Type B pancreatic cell (in vitro differentiated cells): ENCODE measurements at regions not wholly inside any gene's neighbourhood (a gene's known extent, or its start where the extent isn't known, plus 50 kb on each side); places are given as distances from the start of the nearest gene placed in this dataset.

ENCODE experiments used
- DNase-seq: peaks from one replicate; pipeline ENCODE4 v3.0.0; 2021; ENCODE audit warnings: mixed read lengths; ENCODE audit not compliant: unreplicated experiment; ENCODE audit errors: extremely low spot score
- H3K27ac Mint-ChIP-seq: 2 replicates; pipeline ENCODE4 v1.8.0; 2021; ENCODE audit warnings: mild to moderate bottlenecking, mixed read lengths
- H3K27me3 Mint-ChIP-seq: 2 replicates; pipeline ENCODE4 v1.8.0; 2021; ENCODE audit warnings: mixed read lengths
- H3K36me3 Mint-ChIP-seq: 2 replicates; pipeline ENCODE4 v1.8.0; 2021; ENCODE audit warnings: mixed read lengths
- H3K4me1 Mint-ChIP-seq: one replicate; pipeline ENCODE4 v1.8.0; 2021; ENCODE audit warnings: mixed read lengths; ENCODE audit not compliant: unreplicated experiment
- H3K4me3 Mint-ChIP-seq: 2 replicates; pipeline ENCODE4 v1.8.0; 2021; ENCODE audit warnings: mild to moderate bottlenecking, mixed read lengths
- H3K9me3 Mint-ChIP-seq: 2 replicates; pipeline ENCODE4 v1.8.0; 2021; ENCODE audit warnings: mixed read lengths
- TF ChIP-seq, protein P1 (sequence below): fragments of 200-600 bp; sonication (generic); conservative IDR thresholded peaks from 2 replicates; pipeline ENCODE4 v1.5.0; 2021; ENCODE audit warnings: antibody characterized with exemption, mild to moderate bottlenecking

DNA sequence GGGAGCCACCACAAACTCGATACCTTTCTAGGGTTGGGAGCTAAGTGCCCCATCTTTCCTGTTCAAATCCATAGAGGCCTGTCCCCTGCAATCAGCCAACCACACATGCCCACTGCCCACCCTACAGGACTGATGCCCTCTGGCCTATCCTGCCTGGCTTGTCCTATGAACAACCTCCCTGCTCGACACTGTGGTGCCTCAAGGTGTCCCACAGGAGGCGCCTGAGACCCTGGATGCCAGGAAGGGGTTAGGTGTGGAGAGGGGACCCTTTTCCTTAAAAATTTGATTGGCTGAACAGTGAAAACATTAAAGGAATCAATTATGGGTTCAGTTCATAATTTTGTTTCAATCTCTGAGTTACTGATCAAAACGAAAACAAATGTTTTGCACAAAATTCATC, 97.3 kb upstream of the FZD10 start:
- no peak for DNase-seq

DNA sequence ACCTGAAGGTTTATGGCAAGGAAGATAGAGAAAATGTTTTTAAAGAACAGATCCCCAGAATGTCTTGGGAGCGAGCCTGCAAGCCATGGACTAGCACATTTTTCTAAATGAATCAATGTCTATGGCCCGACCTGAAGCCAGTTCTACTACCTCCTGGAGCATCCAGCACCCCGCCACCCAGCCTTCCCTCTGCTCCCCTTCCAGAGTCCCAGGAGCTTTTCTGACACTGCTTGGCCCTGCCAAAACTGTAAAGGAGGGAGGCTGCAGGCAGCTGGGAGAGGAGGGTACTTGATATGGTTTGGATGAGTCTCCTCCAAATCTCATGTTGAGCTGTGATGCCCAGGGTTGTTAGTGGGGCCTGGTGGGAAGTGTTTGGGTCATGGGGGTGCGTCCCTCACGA, 95.5 kb upstream of the FZD10 start:
- H3K4me3 Mint-ChIP-seq: no peak overlapping the region
- TF ChIP-seq, protein P1, sequence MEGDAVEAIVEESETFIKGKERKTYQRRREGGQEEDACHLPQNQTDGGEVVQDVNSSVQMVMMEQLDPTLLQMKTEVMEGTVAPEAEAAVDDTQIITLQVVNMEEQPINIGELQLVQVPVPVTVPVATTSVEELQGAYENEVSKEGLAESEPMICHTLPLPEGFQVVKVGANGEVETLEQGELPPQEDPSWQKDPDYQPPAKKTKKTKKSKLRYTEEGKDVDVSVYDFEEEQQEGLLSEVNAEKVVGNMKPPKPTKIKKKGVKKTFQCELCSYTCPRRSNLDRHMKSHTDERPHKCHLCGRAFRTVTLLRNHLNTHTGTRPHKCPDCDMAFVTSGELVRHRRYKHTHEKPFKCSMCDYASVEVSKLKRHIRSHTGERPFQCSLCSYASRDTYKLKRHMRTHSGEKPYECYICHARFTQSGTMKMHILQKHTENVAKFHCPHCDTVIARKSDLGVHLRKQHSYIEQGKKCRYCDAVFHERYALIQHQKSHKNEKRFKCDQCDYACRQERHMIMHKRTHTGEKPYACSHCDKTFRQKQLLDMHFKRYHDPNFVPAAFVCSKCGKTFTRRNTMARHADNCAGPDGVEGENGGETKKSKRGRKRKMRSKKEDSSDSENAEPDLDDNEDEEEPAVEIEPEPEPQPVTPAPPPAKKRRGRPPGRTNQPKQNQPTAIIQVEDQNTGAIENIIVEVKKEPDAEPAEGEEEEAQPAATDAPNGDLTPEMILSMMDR: no peak
- H3K27ac Mint-ChIP-seq: no peak overlapping the region
- H3K4me1 Mint-ChIP-seq: peaks cover 8% of the 10 kb centered on the region
- peaks cover 9% of the 10 kb centered on the region for H3K9me3 Mint-ChIP-seq
- DNase-seq: no peak
- peaks cover 22% of the 10 kb centered on the region for H3K27me3 Mint-ChIP-seq
- H3K36me3 Mint-ChIP-seq: no peaks in the 10 kb centered on the region

More for the DNA sequence above, 97.3 kb upstream of the FZD10 start:
- no peak overlapping the region for H3K4me3 Mint-ChIP-seq
- H3K4me1 Mint-ChIP-seq: peaks cover 3% of the 10 kb centered on the region
- peaks cover 16% of the 10 kb centered on the region for H3K9me3 Mint-ChIP-seq
- peaks cover 27% of the 10 kb centered on the region for H3K27me3 Mint-ChIP-seq
- no peaks in the 10 kb centered on the region for H3K36me3 Mint-ChIP-seq
- no peak overlapping the region for H3K27ac Mint-ChIP-seq
- TF ChIP-seq, protein P1: peak; percentile 15

- Mint-ChIP-seq H3K27ac (no peak overlapping the region), H3K9me3 (peaks cover 5% of the 10 kb centered on the region), H3K36me3 (no peaks in the 10 kb centered on the region), H3K27me3 (peaks cover 22% of the 10 kb centered on the region), H3K4me1 (peaks cover 12% of the 10 kb centered on the region), H3K4me3 (no peak overlapping the region)
- DNase-seq: no peak
- TF ChIP-seq, protein P1: no peak
These were observed 93.5 kb upstream of the FZD10 start for GRCh38 chr12:130068741-130069140.

- H3K9me3 Mint-ChIP-seq: peaks cover 5% of the 10 kb centered on the region
- TF ChIP-seq, protein P1: no peak
- H3K27ac Mint-ChIP-seq: no peak overlapping the region
- H3K36me3 Mint-ChIP-seq: no peaks in the 10 kb centered on the region
- peaks cover 16% of the 10 kb centered on the region for H3K4me1 Mint-ChIP-seq
- peaks cover 24% of the 10 kb centered on the region for H3K27me3 Mint-ChIP-seq
- no peak overlapping the region for H3K4me3 Mint-ChIP-seq
- no peak for DNase-seq
These were observed 92.1 kb upstream of the FZD10 start for GRCh38 chr12:130070126-130070611.

DNA sequence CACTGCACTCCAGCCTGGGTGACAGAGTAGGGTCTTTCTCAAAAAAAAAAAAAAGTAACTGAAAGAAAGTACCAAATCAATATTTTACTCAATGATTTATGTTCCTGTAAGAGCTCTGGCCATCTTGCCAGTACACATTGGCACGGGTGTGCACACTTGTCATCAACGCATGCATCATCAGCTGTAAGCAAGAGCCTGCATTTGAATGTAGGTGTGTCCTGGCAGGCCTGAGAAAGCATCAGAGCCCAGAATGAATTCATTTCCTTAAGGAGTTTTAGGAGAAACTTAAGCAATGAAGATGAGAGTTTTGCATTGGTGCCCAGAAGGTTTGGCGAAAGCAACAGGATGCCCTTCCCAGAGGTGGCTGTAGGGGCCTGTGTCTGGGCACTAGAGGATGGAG, 88.5 kb upstream of the FZD10 start:
- Mint-ChIP-seq H3K27me3 (peaks cover 37% of the 10 kb centered on the region), H3K4me3 (no peak overlapping the region), H3K36me3 (no peaks in the 10 kb centered on the region), H3K27ac (no peak overlapping the region), H3K9me3 (no peaks in the 10 kb centered on the region), H3K4me1 (peaks cover 32% of the 10 kb centered on the region)
- TF ChIP-seq, protein P1: no peak
- DNase-seq: no peak
